ENCODE measurements at regions not wholly inside any gene's neighbourhood (a gene's known extent, or its start where the extent isn't known, plus 50 kb on each side); places are given as distances from the start of the nearest gene placed in this dataset.

DNA sequence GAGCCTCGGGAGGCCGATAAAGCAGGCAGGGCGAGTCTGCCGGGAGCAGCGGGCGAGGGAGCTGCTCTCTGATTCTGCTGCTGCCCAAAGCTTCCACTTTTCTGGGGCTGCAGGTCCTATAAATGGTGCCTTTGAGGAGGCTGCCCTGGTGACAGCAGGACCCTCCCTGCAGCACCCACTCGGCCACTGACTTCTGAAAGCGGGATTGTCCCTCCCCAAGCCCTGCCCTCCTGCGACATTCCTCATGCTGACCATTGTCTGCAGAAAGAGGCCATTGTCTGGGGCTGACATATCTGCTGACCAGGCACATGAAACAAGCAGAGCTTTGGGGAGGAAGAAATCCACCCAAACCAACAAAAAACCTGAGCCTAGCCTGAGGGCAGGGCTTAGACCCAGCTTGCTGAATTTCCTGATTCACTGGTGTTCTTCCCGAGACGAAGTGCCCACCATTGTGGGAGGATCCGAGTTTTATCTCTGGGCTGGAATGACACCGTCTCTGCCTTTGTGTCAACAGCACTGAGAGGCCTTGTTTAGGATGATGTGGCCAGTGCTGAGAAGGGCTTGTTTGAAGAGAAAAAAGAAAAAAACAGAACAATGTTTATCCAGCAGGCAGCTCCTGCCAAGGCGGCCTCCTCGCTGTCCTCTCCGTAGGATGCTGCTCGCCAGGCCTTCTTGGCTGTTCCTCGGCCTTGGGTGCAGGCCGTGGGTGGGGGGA, 129.7 kb downstream of the MYCN start:
- peaks cover 4% of the 10 kb centered on the region; the same call in 1 of the 2 replicates for H3K4me1 ChIP-seq (ENCODE audit: insufficient read depth, low read length)
- H2AFZ ChIP-seq (ENCODE audit: low read length) = no peak overlapping the region
- no peak overlapping the region for H4K5ac ChIP-seq (ENCODE audit: insufficient read length, low read depth, low read length)
- no peak overlapping the region for H2BK5ac ChIP-seq (ENCODE audit: insufficient read length, low read length)
- TF ChIP-seq, protein P1, sequence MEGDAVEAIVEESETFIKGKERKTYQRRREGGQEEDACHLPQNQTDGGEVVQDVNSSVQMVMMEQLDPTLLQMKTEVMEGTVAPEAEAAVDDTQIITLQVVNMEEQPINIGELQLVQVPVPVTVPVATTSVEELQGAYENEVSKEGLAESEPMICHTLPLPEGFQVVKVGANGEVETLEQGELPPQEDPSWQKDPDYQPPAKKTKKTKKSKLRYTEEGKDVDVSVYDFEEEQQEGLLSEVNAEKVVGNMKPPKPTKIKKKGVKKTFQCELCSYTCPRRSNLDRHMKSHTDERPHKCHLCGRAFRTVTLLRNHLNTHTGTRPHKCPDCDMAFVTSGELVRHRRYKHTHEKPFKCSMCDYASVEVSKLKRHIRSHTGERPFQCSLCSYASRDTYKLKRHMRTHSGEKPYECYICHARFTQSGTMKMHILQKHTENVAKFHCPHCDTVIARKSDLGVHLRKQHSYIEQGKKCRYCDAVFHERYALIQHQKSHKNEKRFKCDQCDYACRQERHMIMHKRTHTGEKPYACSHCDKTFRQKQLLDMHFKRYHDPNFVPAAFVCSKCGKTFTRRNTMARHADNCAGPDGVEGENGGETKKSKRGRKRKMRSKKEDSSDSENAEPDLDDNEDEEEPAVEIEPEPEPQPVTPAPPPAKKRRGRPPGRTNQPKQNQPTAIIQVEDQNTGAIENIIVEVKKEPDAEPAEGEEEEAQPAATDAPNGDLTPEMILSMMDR (conservative IDR thresholded peaks at IDR 0.05) = no peak
- H2AK5ac ChIP-seq (ENCODE audit: insufficient read length, low read length) = no peak overlapping the region
- H3K27me3 Mint-ChIP-seq (ENCODE audit: low read depth) = peaks cover 4% of the 10 kb centered on the region; the same call in 1 of the 2 replicates
- H3K27ac ChIP-seq (ENCODE audit: insufficient read length, low read depth, low read length) = no peak overlapping the region
- H3K79me1 ChIP-seq (ENCODE audit: insufficient read depth, low read depth, low read length, poor library complexity, severe bottlenecking) = no peaks in the 10 kb centered on the region
- no peak overlapping the region for H3K4ac ChIP-seq (ENCODE audit: low read depth, low read length)
- no peak overlapping the region for H3K23ac ChIP-seq (ENCODE audit: insufficient read length, low read depth, low read length)
- H2BK20ac ChIP-seq (ENCODE audit: low read depth, low read length, poor library complexity, severe bottlenecking) = no peak overlapping the region
- H3K4me3 Mint-ChIP-seq = no peak overlapping the region
- peaks cover 19 to 25% of the 10 kb centered on the region in 2 experiments for H3K4me1 Mint-ChIP-seq
- no peaks in the 10 kb centered on the region; a peak in 2 of 7 replicates for H3K36me3 Mint-ChIP-seq (ENCODE audit: insufficient read depth in 1 of 3, low read depth in 3 of 3)
- no CpG with 5 or more reads among the region's 19 CpGs for WGBS (ENCODE audit: extremely low coverage, insufficient read length, low lambda C conversion rate)
- no peak overlapping the region for H2BK120ac ChIP-seq (ENCODE audit: low read depth, low read length, poor library complexity, severe bottlenecking)
- H4K20me1 ChIP-seq (ENCODE audit: control insufficient read depth, insufficient read depth, insufficient read length) = no peaks in the 10 kb centered on the region
- no peak overlapping the region for H4K91ac ChIP-seq (ENCODE audit: insufficient read length, low read depth, low read length)
- no peak overlapping the region; a peak in 1 of 7 replicates for H3K27ac Mint-ChIP-seq
- no peak for DNase-seq
- peaks cover 2% of the 10 kb centered on the region for H3K23me2 ChIP-seq (ENCODE audit: insufficient read length, low read depth, low read length, poor library complexity, severe bottlenecking)
- H3K79me2 ChIP-seq (ENCODE audit: insufficient read depth, low read length) = no peaks in the 10 kb centered on the region
- no peak overlapping the region for H4K8ac ChIP-seq (replicated peaks; ENCODE audit: insufficient read length, low read depth, low read length)
- H3K9ac ChIP-seq (ENCODE audit: extremely low read depth, insufficient read length, low read length) = no peak overlapping the region
- H3K14ac ChIP-seq (ENCODE audit: insufficient read depth, low read length) = no peak overlapping the region; the same call in 1 of the 2 replicates
- no peaks in the 10 kb centered on the region; the same call in 1 of the 2 replicates for H3K27me3 ChIP-seq (ENCODE audit: insufficient read depth, low read length)
- no peak overlapping the region for H2BK12ac ChIP-seq (ENCODE audit: insufficient read length, low read depth, low read length)
- H3K18ac ChIP-seq (ENCODE audit: insufficient read length, low read depth, low read length) = no peak overlapping the region
- H3K4me2 ChIP-seq (ENCODE audit: insufficient read depth, insufficient read length, low read length) = no peak overlapping the region
- no peaks in the 10 kb centered on the region for H3K9me3 ChIP-seq (ENCODE audit: control insufficient read depth, low read depth, low read length)
- no peak overlapping the region for H3T11ph ChIP-seq (ENCODE audit: low read length)
- H3K56ac ChIP-seq (ENCODE audit: insufficient read length, low read depth, low read length) = no peak overlapping the region
- no peaks in the 10 kb centered on the region for H3K9me3 Mint-ChIP-seq
- no peak overlapping the region for H2BK15ac ChIP-seq (ENCODE audit: low read depth, low read length)

All from H9 (cell line).